GM18498 (cell line): ENCODE measurements at regions not wholly inside any gene's neighbourhood (a gene's known extent, or its start where the extent isn't known, plus 50 kb on each side); places are given as distances from the start of the nearest gene placed in this dataset.

ENCODE experiments used
- ATAC-seq: cut with Tn5 transposase; IDR thresholded peaks from one replicate; pipeline ENCODE4 v1.9.1; 2021; ENCODE audit warnings: mild to moderate bottlenecking, moderate library complexity; ENCODE audit not compliant: unreplicated experiment

GRCh38 chr12:63266988-63267387, 116.0 kb upstream of the AVPR1A start:
- ATAC-seq: no peak

DNA sequence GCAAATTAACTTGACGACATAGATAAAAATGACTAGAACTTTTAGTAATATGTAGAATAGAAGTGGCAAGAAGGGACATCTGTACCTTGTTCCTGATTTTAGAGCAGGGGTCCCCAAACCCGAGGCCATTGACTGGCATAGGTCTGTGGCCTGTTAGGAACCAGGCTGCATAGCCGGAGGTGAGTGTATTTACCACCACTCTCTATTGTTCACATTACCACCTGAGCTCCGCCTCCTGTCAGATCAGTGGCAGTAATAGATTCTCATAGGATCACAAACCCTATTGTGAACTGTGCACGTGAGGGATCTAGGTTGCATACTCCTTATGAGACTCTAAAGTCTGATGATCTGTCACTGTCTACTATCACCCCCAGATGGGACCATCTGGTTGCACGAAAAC, 113.6 kb upstream of the AVPR1A start:
- no peak for ATAC-seq

DNA sequence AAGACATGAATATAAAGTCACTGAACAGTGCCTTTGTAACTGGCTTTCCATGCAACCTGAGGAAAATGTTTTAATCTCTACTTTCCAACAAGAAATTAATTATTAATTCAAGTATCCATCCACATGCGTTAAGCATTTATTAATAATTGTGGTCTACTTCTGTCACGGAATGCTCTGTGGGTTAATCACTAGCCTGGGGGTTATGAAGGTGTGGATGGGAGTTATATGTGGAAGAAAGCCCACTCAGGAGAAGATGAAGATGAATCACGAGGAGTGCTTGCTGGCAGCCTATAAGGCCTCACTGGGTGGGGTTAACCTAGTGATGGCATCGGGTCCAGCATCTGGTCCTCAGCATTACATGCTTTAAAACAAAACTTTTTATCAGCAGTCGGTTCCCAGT, 99.5 kb upstream of the AVPR1A start:
- ATAC-seq: no peak

GRCh38 chr12:63238892-63239291, 87.9 kb upstream of the AVPR1A start:
- no peak for ATAC-seq

DNA sequence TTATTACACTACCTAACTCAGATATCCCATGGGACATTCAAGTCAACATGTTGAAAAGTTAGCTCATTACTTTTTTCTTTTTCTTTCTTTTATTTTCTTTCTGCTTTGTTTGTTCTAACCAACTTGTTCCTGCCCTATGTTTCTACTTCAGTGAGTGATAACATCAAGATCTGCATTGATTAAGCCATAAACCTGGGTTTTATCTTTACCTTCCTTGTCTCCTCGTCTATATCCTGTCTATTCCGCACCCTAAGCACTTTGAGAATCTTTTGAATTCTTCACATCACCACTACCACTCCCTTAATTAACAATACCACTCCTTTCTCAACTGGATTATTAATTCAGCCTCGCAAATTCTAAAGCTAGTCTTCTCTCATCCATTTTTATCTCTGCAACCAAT, 81.9 kb upstream of the AVPR1A start:
- ATAC-seq: no peak

- ATAC-seq: no peak
Observed at GRCh38 chr12:63228853-63229252, 77.9 kb upstream of the AVPR1A start.

DNA sequence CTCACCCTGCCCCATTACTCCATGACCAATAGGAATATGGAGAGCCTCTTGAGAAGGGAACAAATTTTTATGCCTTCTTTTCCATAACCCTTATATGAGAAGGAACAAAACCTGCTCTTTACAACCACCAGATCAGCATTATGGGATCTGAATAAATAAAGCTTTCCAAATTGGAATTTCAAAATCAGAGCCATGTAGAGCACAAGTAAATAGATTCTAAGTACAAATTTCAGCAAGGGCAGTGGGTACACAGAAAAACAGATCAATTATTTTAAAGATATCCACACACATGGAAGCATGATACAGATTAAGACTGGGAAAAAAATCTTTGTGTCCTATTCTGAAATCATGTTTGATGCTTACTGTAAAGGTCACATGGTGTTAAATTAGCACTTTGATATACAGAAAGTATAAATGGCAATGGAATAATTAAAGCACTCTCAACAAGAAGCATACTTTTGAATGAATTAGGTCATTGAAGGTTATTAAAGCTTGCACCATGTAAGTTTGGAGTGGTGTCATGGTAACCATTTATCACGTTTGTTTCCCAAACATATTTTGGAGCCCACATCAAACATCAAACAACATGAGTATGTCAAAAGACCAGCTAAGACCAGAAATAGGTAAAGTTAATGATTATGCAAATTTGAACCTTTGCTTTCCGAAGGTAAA, 75.9 kb upstream of the AVPR1A start:
- no peak for ATAC-seq

- ATAC-seq: no peak
Observed at GRCh38 chr12:63224396-63224795, 73.4 kb upstream of the AVPR1A start.

GRCh38 chr12:63223128-63223527, 72.1 kb upstream of the AVPR1A start:
- no peak for ATAC-seq

- ATAC-seq: no peak
Observed at GRCh38 chr12:63222582-63222981, 71.6 kb upstream of the AVPR1A start.

DNA sequence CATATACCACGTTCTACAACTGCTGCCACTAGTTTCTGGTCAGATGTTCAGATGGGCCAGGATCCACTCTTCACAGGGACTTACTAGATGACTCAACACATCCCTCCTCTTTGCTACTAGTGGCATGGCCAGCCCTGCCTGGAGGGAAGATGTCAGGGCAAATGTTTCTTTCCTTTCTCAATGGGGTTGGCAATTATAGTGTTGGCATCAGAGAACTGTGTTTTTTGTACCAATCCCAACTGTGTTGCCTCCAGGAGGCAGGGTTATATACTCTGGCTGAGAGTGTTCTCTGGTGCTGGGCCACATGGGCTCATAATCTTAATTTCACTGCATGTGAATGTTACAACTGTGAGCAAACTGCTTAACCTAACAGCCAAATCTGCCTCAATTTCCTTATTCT, 69.9 kb upstream of the AVPR1A start:
- no peak for ATAC-seq

GRCh38 chr12:63212316-63212715, 61.3 kb upstream of the AVPR1A start:
- no peak for ATAC-seq

DNA sequence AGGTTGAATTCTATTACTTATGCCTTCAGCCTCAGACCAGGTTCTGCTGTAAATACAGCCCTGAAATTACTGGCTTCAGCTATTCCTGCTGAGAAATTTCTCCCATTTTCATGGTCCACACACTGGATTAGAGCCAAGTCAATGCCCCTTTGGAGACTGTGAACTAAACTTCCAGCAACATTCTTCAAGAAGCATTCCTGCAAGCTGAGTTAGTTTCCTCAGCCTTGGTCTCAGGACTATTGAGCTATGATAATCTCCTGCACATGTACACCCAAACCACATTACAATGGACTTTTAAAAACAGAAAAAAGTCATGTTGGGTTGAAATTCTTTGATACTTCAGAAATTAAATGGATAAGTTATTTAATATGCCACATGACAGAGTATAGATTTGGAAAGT, 58.0 kb upstream of the AVPR1A start:
- ATAC-seq: no peak

GRCh38 chr12:63206909-63207308, 55.9 kb upstream of the AVPR1A start:
- ATAC-seq: no peak

DNA sequence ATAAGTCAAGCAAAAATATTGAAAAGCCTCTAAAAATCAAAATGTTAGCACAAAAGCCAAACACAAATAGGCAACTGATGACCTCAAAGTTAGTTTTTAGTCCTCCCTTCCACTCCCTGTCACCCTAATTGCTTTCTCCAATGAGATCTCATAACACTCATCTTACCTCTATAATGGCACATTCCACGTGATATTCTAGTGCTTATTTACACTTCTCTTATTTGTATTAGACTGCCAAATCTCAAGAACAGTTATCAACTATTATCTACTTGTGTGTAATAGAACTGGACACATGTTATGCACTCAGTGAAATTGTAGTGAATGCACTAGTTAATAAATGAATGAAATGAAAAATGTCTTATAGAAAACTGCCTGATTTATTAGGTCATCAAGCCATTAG, 55.5 kb upstream of the AVPR1A start:
- no peak for ATAC-seq
